Neural cell (in vitro differentiated cells): ENCODE measurements at regions not wholly inside any gene's neighbourhood (a gene's known extent, or its start where the extent isn't known, plus 50 kb on each side); places are given as distances from the start of the nearest gene placed in this dataset.

Source experiments
- H2AFZ ChIP-seq: fragments of 200-600, 300-800 bp; sonication (generic), shearing (Covaris generic); 2 replicates; pipeline ENCODE4 v1.6.0; 2014; ENCODE audit warnings: low read depth, mild to moderate bottlenecking, antibody characterized with exemption, low read length, moderate library complexity
- H3F3A ChIP-seq: fragments of 200-600 bp; shearing (Covaris generic); 2 replicates; pipeline ENCODE4 v1.6.1; 2016; ENCODE audit warnings: mild to moderate bottlenecking, moderate library complexity, mixed read lengths, antibody characterized with exemption, low read length; ENCODE audit not compliant: insufficient read depth, poor library complexity, severe bottlenecking
- H3K27ac ChIP-seq: fragments of 200-600, 300-800 bp; sonication (generic), shearing (Covaris generic); 2 replicates; pipeline ENCODE4 v1.5.1; 2014; ENCODE audit warnings: mild to moderate bottlenecking, low read length, moderate library complexity
- H3K27me3 ChIP-seq: fragments of 300-800, 200-600 bp; sonication (generic), shearing (Covaris generic); 2 replicates; pipeline ENCODE4 v1.6.0; 2014; ENCODE audit warnings: mild to moderate bottlenecking, low read depth, low read length, moderate library complexity; ENCODE audit not compliant: insufficient read depth
- H3K36me3 ChIP-seq: fragments of 300-800, 200-600 bp; sonication (generic), shearing (Covaris generic); 2 replicates; pipeline ENCODE4 v1.5.1; 2014; ENCODE audit warnings: mild to moderate bottlenecking, antibody characterized with exemption, low read length, moderate library complexity; ENCODE audit not compliant: insufficient read depth
- H3K4me2 ChIP-seq: fragments of 300-800, 200-600 bp; sonication (generic), shearing (Covaris generic); 2 replicates; pipeline ENCODE4 v1.6.0; 2014; ENCODE audit warnings: mild to moderate bottlenecking, low read length
- H3K4me3 ChIP-seq: fragments of 300-800, 200-600 bp; sonication (generic), shearing (Covaris generic); 2 replicates; pipeline ENCODE4 v1.5.1; 2014; ENCODE audit warnings: mild to moderate bottlenecking, low read length, moderate library complexity
- H3K79me2 ChIP-seq: fragments of 200-600 bp; shearing (Covaris generic); replicated peaks from 2 replicates; pipeline ENCODE4 v1.6.0; 2014; ENCODE audit warnings: mild to moderate bottlenecking, low read length, moderate library complexity; ENCODE audit not compliant: insufficient read depth
- H3K9ac ChIP-seq: fragments of 300-800, 200-600 bp; sonication (generic), shearing (Covaris generic); 2 replicates; pipeline ENCODE4 v1.6.1; 2016; ENCODE audit warnings: mild to moderate bottlenecking, low read length, mixed read lengths
- H3K9me2 ChIP-seq: fragments of 200-600 bp; shearing (Covaris generic); 2 replicates; pipeline ENCODE4 v1.6.1; 2016; ENCODE audit warnings: mild to moderate bottlenecking, low read length, mixed read lengths; ENCODE audit not compliant: insufficient read depth
- H3K9me3 ChIP-seq: fragments of 200-600, 300-800 bp; sonication (generic), shearing (Covaris generic); 2 replicates; pipeline ENCODE4 v1.6.1; 2016; ENCODE audit warnings: mild to moderate bottlenecking, mixed run types, low read length, moderate library complexity, mixed read lengths
- H4K20me1 ChIP-seq: fragments of 200-600 bp; shearing (Covaris generic); 2 replicates; pipeline ENCODE4 v1.6.1; 2016; ENCODE audit warnings: mild to moderate bottlenecking, mixed run types; ENCODE audit not compliant: insufficient read depth
- EP300 ChIP-seq: fragments of 450-650 bp; conservative IDR thresholded peaks from 2 replicates; pipeline ENCODE4 v1.6.1; 2014; ENCODE audit warnings: antibody characterized with exemption, mild to moderate bottlenecking, moderate library complexity; ENCODE audit not compliant: poor library complexity, severe bottlenecking
- EZH2 ChIP-seq: fragments of 200-600, 300-800 bp; shearing (Covaris generic), sonication (generic); IDR thresholded peaks from 2 replicates; pipeline ENCODE4 v1.6.1; 2014; ENCODE audit warnings: antibody characterized with exemption, low read length, borderline replicate concordance, mild to moderate bottlenecking; ENCODE audit not compliant: insufficient read depth, poor library complexity, severe bottlenecking
- MXI1 ChIP-seq: fragments of 450-650 bp; conservative IDR thresholded peaks from 2 replicates; pipeline ENCODE4 v1.6.1; 2014; ENCODE audit warnings: antibody characterized with exemption, mild to moderate bottlenecking; ENCODE audit not compliant: poor library complexity, severe bottlenecking
- POLR2AphosphoS5 ChIP-seq: IDR thresholded peaks from 2 replicates; pipeline ENCODE4 v1.6.1; 2012
- RAD21 ChIP-seq: fragments of 450-650 bp; conservative IDR thresholded peaks from 2 replicates; pipeline ENCODE4 v1.6.1; 2014; ENCODE audit warnings: antibody characterized with exemption, mild to moderate bottlenecking, moderate library complexity
- SMC3 ChIP-seq: fragments of 450-650 bp; conservative IDR thresholded peaks from 2 replicates; pipeline ENCODE4 v1.6.1; 2014; ENCODE audit warnings: antibody characterized with exemption, mild to moderate bottlenecking, moderate library complexity; ENCODE audit not compliant: poor library complexity
- TAF1 ChIP-seq: IDR thresholded peaks from 2 replicates; pipeline ENCODE4 v1.6.1; 2012; ENCODE audit warnings: low read depth
- TF ChIP-seq, protein P1 (sequence below): fragments of 450-650 bp; IDR thresholded peaks from 2 replicates; pipeline ENCODE4 v1.5.1; 2014; ENCODE audit warnings: antibody characterized with exemption, mild to moderate bottlenecking, moderate library complexity; ENCODE audit not compliant: poor library complexity, severe bottlenecking
- TF ChIP-seq, protein P2 (sequence below): IDR thresholded peaks from 2 replicates; pipeline ENCODE4 v1.6.1; 2012; ENCODE audit warnings: borderline replicate concordance

DNA sequence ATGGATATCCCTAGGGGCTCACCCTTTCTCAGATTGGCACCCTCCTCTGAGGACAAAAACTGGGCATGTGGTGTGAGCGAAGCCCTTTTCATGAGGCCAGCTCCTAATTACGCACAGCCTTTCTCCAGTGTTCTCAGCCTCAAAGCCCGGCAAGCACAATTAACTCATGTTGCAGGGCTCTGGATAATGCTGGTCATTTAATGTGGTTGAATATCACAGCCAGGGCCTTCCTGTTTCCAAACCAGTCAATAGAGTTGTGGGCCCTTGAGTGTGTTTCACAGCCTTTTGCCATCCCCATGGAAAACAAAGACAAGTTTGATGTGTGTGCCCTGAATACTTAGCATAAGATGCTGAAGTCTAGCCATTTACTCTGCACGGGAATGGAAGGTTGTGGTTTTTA lies 114.2 kb upstream of the ARHGAP5 start:
- TF ChIP-seq EZH2 (no peak), EP300 (no peak), RAD21 (no peak), POLR2AphosphoS5 (no peak), TAF1 (no peak), MXI1 (no peak), SMC3 (no peak)
- TF ChIP-seq, protein P1, sequence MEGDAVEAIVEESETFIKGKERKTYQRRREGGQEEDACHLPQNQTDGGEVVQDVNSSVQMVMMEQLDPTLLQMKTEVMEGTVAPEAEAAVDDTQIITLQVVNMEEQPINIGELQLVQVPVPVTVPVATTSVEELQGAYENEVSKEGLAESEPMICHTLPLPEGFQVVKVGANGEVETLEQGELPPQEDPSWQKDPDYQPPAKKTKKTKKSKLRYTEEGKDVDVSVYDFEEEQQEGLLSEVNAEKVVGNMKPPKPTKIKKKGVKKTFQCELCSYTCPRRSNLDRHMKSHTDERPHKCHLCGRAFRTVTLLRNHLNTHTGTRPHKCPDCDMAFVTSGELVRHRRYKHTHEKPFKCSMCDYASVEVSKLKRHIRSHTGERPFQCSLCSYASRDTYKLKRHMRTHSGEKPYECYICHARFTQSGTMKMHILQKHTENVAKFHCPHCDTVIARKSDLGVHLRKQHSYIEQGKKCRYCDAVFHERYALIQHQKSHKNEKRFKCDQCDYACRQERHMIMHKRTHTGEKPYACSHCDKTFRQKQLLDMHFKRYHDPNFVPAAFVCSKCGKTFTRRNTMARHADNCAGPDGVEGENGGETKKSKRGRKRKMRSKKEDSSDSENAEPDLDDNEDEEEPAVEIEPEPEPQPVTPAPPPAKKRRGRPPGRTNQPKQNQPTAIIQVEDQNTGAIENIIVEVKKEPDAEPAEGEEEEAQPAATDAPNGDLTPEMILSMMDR = no peak
- TF ChIP-seq, protein P2, sequence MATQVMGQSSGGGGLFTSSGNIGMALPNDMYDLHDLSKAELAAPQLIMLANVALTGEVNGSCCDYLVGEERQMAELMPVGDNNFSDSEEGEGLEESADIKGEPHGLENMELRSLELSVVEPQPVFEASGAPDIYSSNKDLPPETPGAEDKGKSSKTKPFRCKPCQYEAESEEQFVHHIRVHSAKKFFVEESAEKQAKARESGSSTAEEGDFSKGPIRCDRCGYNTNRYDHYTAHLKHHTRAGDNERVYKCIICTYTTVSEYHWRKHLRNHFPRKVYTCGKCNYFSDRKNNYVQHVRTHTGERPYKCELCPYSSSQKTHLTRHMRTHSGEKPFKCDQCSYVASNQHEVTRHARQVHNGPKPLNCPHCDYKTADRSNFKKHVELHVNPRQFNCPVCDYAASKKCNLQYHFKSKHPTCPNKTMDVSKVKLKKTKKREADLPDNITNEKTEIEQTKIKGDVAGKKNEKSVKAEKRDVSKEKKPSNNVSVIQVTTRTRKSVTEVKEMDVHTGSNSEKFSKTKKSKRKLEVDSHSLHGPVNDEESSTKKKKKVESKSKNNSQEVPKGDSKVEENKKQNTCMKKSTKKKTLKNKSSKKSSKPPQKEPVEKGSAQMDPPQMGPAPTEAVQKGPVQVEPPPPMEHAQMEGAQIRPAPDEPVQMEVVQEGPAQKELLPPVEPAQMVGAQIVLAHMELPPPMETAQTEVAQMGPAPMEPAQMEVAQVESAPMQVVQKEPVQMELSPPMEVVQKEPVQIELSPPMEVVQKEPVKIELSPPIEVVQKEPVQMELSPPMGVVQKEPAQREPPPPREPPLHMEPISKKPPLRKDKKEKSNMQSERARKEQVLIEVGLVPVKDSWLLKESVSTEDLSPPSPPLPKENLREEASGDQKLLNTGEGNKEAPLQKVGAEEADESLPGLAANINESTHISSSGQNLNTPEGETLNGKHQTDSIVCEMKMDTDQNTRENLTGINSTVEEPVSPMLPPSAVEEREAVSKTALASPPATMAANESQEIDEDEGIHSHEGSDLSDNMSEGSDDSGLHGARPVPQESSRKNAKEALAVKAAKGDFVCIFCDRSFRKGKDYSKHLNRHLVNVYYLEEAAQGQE = no peak
- Histone ChIP-seq H3K36me3 (no peaks in the 10 kb centered on the region), H3K9ac (no peak overlapping the region), H3F3A (no peaks in the 10 kb centered on the region), H3K27ac (no peak overlapping the region), H4K20me1 (no peaks in the 10 kb centered on the region), H2AFZ (no peak overlapping the region), H3K9me3 (no peaks in the 10 kb centered on the region), H3K27me3 (no peaks in the 10 kb centered on the region), H3K4me2 (no peak overlapping the region), H3K9me2 (no peaks in the 10 kb centered on the region), H3K79me2 (no peaks in the 10 kb centered on the region), H3K4me3 (no peak overlapping the region)

DNA sequence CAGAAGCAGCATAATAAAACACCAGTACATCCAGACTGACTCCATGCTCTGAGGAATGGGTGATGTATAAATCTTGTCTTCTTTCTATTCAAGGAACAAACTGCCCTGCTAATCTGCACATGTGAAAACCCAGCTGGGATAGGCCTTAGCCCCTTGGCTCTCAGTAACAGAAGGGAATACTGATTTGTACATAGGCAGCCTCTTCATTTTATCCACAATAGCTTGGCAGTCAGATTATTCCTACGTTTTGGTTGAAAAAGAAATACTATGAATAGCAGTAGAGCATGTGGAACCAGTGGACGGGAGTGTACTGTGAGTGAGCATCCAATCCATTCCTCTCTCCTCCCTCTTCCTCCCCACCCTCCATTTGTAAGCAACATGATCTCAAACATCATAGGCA lies 113.5 kb upstream of the ARHGAP5 start:
- H3K27me3 ChIP-seq = no peaks in the 10 kb centered on the region
- no peak overlapping the region for H3K9ac ChIP-seq
- no peaks in the 10 kb centered on the region for H3K79me2 ChIP-seq
- H3F3A ChIP-seq = no peaks in the 10 kb centered on the region
- no peaks in the 10 kb centered on the region for H4K20me1 ChIP-seq
- no peak overlapping the region for H3K4me2 ChIP-seq
- H3K9me3 ChIP-seq = no peaks in the 10 kb centered on the region
- no peak overlapping the region for H2AFZ ChIP-seq
- no peaks in the 10 kb centered on the region for H3K9me2 ChIP-seq
- H3K4me3 ChIP-seq = no peak overlapping the region
- no peak for TF ChIP-seq EP300
- no peak for TF ChIP-seq SMC3
- TF ChIP-seq EZH2 = no peak
- TF ChIP-seq POLR2AphosphoS5 = no peak
- no peak for TF ChIP-seq TAF1
- TF ChIP-seq RAD21 = no peak
- TF ChIP-seq MXI1 = no peak
- TF ChIP-seq, protein P1 = no peak
- TF ChIP-seq, protein P2 = no peak
- no peaks in the 10 kb centered on the region for H3K36me3 ChIP-seq
- H3K27ac ChIP-seq = no peak overlapping the region
